ENCODE measurements at regions not wholly inside any gene's neighbourhood (a gene's known extent, or its start where the extent isn't known, plus 50 kb on each side); places are given as distances from the start of the nearest gene placed in this dataset.

GRCh38 chr10:57823398-57823797 lies 444.3 kb downstream of the IPMK start:
- ChIA-PET POLR2A (no interaction called here), CTCF (ENCODE audit: low intra/inter-chr PET ratio, low total read pairs) (no interaction called here)
- Histone ChIP-seq H3K4me2 (ENCODE audit: low read depth, low read length) (no peak overlapping the region), H3K9me3 (ENCODE audit: low read length) (no peaks in the 10 kb centered on the region), H3K27ac (ENCODE audit: extremely low read length, insufficient read depth, low read length) (no peak overlapping the region), H3K27me3 (ENCODE audit: control insufficient read depth in 1 of 2, insufficient read depth in 2 of 2, low read length in 2 of 2) (no peaks in the 10 kb centered on the region; a peak in 1 of 5 replicates), H3K79me2 (ENCODE audit: insufficient read depth, low read length) (no peaks in the 10 kb centered on the region), H3K36me3 (replicated peaks in 1 of 2; ENCODE audit: control insufficient read depth in 1 of 2, insufficient read depth in 2 of 2, low read length in 2 of 2) (no peaks in the 10 kb centered on the region), H3K4me3 (replicated peaks in 1 of 3; ENCODE audit: insufficient read depth in 1 of 3, low read depth in 2 of 3, low read length in 3 of 3) (no peak overlapping the region), H4K20me1 (ENCODE audit: insufficient read depth, low read length) (no peaks in the 10 kb centered on the region), H2AFZ (ENCODE audit: low read length) (no peak overlapping the region), H3K4me1 (ENCODE audit: insufficient read depth, low read length) (no peaks in the 10 kb centered on the region), H3K9ac (ENCODE audit: insufficient read depth, low read depth, low read length) (no peak overlapping the region)
- in situ Hi-C loops (cut with HindIII; ENCODE audit: extremely low pct_ligation_motif_present, low pct_unique_long_range_greater_than_20kb) (no loop called here), intact Hi-C loops (cut with micrococcal nuclease; ENCODE audit: unreplicated experiment) (no loop called here)
- BruUV-seq (replicated peaks): no TSS peak
- no peak for TF ChIP-seq NPAS2 (CRISPR knock-in tag; IDR thresholded peaks at IDR 0.05; ENCODE audit: borderline replicate concordance)
- no peak for TF ChIP-seq ZNF382 (CRISPR knock-in tag; IDR thresholded peaks at IDR 0.05; ENCODE audit: borderline replicate concordance)
- no peak for TF ChIP-seq IRF2 (CRISPR knock-in tag; IDR thresholded peaks at IDR 0.05)
- TF ChIP-seq PLSCR1 (CRISPR knock-in tag; IDR thresholded peaks at IDR 0.05; ENCODE audit: borderline replicate concordance): no peak
- TF ChIP-seq NONO (IDR thresholded peaks at IDR 0.05): no peak
- no peak for TF ChIP-seq NONO (CRISPR knock-in tag; conservative IDR thresholded peaks at IDR 0.05)
- TF ChIP-seq HOXD1 (CRISPR knock-in tag; IDR thresholded peaks at IDR 0.05): no peak
- TF ChIP-seq NBN (conservative IDR thresholded peaks at IDR 0.05): no peak
- TF ChIP-seq TBX3 (IDR thresholded peaks at IDR 0.05; ENCODE audit: borderline replicate concordance): no peak
- no peak for TF ChIP-seq RBM39 (IDR thresholded peaks at IDR 0.05; ENCODE audit: low read depth, low read length, poor library complexity, severe bottlenecking)
- no peak for FAIRE-seq
- no peak for DNase-seq (ENCODE audit: low spot score)
- WGBS (ENCODE audit: low lambda C conversion rate): 0% methylated on average over 2 of the region's 2 CpGs
- ATAC-seq: no peak

- no peak for ATAC-seq
- BruUV-seq (replicated peaks): no TSS peak
- POLR2A ChIA-PET: no interaction called here
- TF ChIP-seq DRAP1 (CRISPR knock-in tag; IDR thresholded peaks at IDR 0.05) (no peak), ZNF83 (CRISPR knock-in tag; IDR thresholded peaks at IDR 0.05; ENCODE audit: borderline replicate concordance) (no peak), GLMP (CRISPR knock-in tag; IDR thresholded peaks at IDR 0.05; ENCODE audit: borderline replicate concordance) (no peak), RBM39 (IDR thresholded peaks at IDR 0.05; ENCODE audit: low read depth, low read length, poor library complexity, severe bottlenecking) (no peak), HNRNPL (IDR thresholded peaks at IDR 0.05; ENCODE audit: low read depth, low read length) (no peak), CHD2 (IDR thresholded peaks at IDR 0.05; ENCODE audit: low read depth, low read length) (no peak), ZNF383 (CRISPR knock-in tag; IDR thresholded peaks at IDR 0.05; ENCODE audit: borderline replicate concordance) (no peak), ZNF547 (CRISPR knock-in tag; IDR thresholded peaks at IDR 0.05) (no peak), ZNF704 (CRISPR knock-in tag; IDR thresholded peaks at IDR 0.05; ENCODE audit: borderline replicate concordance) (no peak)
Observed at GRCh38 chr10:57822965-57823364, 444.7 kb downstream of the IPMK start.

More at GRCh38 chr10:57822965-57823364, 444.7 kb downstream of the IPMK start:
- CTCF ChIA-PET (ENCODE audit: low intra/inter-chr PET ratio, low total read pairs): no interaction called here
- no peaks in the 10 kb centered on the region for H3K36me3 ChIP-seq (replicated peaks in 1 of 2; ENCODE audit: control insufficient read depth in 1 of 2, insufficient read depth in 2 of 2, low read length in 2 of 2)
- H3K9ac ChIP-seq (ENCODE audit: insufficient read depth, low read depth, low read length): no peak overlapping the region
- no peaks in the 10 kb centered on the region for H3K79me2 ChIP-seq (ENCODE audit: insufficient read depth, low read length)
- no peaks in the 10 kb centered on the region for H3K9me3 ChIP-seq (ENCODE audit: low read length)
- in situ Hi-C loops (cut with HindIII; ENCODE audit: extremely low pct_ligation_motif_present, low pct_unique_long_range_greater_than_20kb) (no loop called here), intact Hi-C loops (cut with micrococcal nuclease; ENCODE audit: unreplicated experiment) (no loop called here)
- no peak overlapping the region for H3K4me3 ChIP-seq (replicated peaks in 1 of 3; ENCODE audit: insufficient read depth in 1 of 3, low read depth in 2 of 3, low read length in 3 of 3)
- no peak for DNase-seq (ENCODE audit: low spot score)
- H4K20me1 ChIP-seq (ENCODE audit: insufficient read depth, low read length): no peaks in the 10 kb centered on the region
- H3K27ac ChIP-seq (ENCODE audit: extremely low read length, insufficient read depth, low read length): no peak overlapping the region
- no peaks in the 10 kb centered on the region; a peak in 1 of 5 replicates for H3K27me3 ChIP-seq (ENCODE audit: control insufficient read depth in 1 of 2, insufficient read depth in 2 of 2, low read length in 2 of 2)
- H2AFZ ChIP-seq (ENCODE audit: low read length): no peak overlapping the region
- H3K4me1 ChIP-seq (ENCODE audit: insufficient read depth, low read length): no peaks in the 10 kb centered on the region
- no peak for FAIRE-seq
- H3K4me2 ChIP-seq (ENCODE audit: low read depth, low read length): no peak overlapping the region

All from HepG2 (cell line).